BJ (cell line): ENCODE measurements at regions not wholly inside any gene's neighbourhood (a gene's known extent, or its start where the extent isn't known, plus 50 kb on each side); places are given as distances from the start of the nearest gene placed in this dataset.
"Not testable (repeated sequence)": the region's sequence is repeated elsewhere in the genome, so short reads cannot be mapped to it uniquely, and the experiment has no call there.

Experiments
- CTCF ChIA-PET: fragments of 350-600 bp; formaldehyde crosslinking; extraction: SDS; loops from one replicate; lab custom pipeline; 2021; ENCODE audit warnings: antibody characterized with exemption, inconsistent platforms; lab: Yijun Ruan, JAX
- POLR2A ChIA-PET: fragments of 300-600 bp; sonication (Branson Sonifier 250); formaldehyde crosslinking; extraction: SDS; loops from one replicate; lab custom pipeline; 2021; ENCODE audit warnings: antibody characterized with exemption; lab: Charles Lee
- DNase-seq: peaks from one replicate; pipeline ENCODE4 v3.0.0-alpha.2; 2011; ENCODE audit warnings: low read depth
- H3K27me3 ChIP-seq: 2 replicates; pipeline ENCODE4 v1.6.0; 2011; ENCODE audit warnings: low read length; ENCODE audit not compliant: control insufficient read depth, insufficient read depth
- H3K36me3 ChIP-seq: 2 replicates; pipeline ENCODE4 v1.5.1; 2011; ENCODE audit warnings: low read length; ENCODE audit not compliant: control insufficient read depth, insufficient read depth
- H3K4me3 ChIP-seq: 2 replicates; pipeline ENCODE4 v1.5.1; 2011; ENCODE audit warnings: low read depth, mild to moderate bottlenecking, control low read depth, low read length
- TF ChIP-seq, protein P1 (sequence below): IDR thresholded peaks from 2 replicates; pipeline ENCODE4 v1.5.1; 2011; ENCODE audit warnings: low read depth, mild to moderate bottlenecking, control low read depth, inconsistent platforms, low read length, moderate library complexity; ENCODE audit not compliant: insufficient read depth

DNA sequence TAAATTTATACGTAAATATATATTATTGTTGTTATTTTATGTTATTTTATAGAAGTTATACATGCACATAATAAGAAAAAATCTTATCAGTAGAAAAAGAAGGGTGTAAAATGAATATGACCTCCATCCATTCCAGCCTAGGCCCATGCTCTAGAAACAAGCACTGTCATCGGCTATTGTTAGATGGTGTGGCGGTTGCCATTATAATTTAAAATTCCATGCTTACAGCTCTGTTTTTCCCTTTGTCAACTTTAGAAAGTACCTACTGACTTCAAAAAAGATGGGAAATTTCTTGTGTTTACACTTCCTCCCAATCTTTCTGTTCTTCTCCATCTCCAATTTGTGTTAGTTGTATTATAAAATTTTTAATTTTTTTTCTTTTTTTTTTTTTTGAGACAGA lies 61.9 kb upstream of the RDX start:
- Histone ChIP-seq H3K4me3 (no peak overlapping the region), H3K36me3 (no peaks in the 10 kb centered on the region), H3K27me3 (peaks cover 1% of the 10 kb centered on the region; the same call in 1 of the 2 replicates)
- TF ChIP-seq, protein P1, sequence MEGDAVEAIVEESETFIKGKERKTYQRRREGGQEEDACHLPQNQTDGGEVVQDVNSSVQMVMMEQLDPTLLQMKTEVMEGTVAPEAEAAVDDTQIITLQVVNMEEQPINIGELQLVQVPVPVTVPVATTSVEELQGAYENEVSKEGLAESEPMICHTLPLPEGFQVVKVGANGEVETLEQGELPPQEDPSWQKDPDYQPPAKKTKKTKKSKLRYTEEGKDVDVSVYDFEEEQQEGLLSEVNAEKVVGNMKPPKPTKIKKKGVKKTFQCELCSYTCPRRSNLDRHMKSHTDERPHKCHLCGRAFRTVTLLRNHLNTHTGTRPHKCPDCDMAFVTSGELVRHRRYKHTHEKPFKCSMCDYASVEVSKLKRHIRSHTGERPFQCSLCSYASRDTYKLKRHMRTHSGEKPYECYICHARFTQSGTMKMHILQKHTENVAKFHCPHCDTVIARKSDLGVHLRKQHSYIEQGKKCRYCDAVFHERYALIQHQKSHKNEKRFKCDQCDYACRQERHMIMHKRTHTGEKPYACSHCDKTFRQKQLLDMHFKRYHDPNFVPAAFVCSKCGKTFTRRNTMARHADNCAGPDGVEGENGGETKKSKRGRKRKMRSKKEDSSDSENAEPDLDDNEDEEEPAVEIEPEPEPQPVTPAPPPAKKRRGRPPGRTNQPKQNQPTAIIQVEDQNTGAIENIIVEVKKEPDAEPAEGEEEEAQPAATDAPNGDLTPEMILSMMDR = no peak
- POLR2A ChIA-PET = interaction anchor here (0.6 kb wide), 1 partner anchor 130 kb away, joined by 10 read pairs; no protein-coding TSS in a partner anchor
- CTCF ChIA-PET = interaction anchor here (0.7 kb wide), 1 partner anchor 157 kb away, joined by 3 read pairs; no protein-coding TSS in a partner anchor
- DNase-seq = no peak

DNA sequence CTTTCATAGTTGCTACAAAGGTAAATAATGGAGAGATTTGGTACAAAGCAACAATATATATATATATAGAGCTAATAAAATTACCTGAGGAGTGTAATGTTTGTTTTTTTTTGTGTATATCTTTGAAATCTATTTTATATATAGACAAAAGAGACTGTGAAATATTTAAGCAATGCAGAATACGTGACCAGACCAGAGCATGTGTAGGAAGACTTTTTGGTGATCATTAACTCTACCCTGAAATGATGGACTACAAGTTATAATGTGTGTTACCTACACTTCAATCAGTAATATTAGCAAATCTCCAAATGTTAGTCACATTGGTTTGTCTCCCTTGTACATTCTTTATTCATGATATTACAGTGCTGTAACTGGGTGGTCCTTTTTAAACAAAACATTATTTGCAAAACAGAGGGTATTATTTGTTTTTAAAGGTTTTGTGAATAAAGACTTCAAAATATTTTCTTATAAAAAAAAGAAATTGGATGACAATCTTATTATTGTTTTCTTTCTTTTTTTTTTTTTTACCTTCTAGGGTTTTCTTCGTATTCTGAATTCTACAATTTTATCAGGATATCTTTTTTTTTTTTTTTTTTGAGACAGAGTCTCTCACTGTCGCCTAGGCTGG lies 64.5 kb upstream of the RDX start:
- H3K36me3 ChIP-seq, CTCF ChIA-PET, H3K27me3 ChIP-seq, DNase-seq, H3K4me3 ChIP-seq: not testable (repeated sequence)
- POLR2A ChIA-PET = interaction anchor here (0.5 kb wide), 1 partner anchor 24 kb away, joined by 4 read pairs; no protein-coding TSS in a partner anchor

DNA sequence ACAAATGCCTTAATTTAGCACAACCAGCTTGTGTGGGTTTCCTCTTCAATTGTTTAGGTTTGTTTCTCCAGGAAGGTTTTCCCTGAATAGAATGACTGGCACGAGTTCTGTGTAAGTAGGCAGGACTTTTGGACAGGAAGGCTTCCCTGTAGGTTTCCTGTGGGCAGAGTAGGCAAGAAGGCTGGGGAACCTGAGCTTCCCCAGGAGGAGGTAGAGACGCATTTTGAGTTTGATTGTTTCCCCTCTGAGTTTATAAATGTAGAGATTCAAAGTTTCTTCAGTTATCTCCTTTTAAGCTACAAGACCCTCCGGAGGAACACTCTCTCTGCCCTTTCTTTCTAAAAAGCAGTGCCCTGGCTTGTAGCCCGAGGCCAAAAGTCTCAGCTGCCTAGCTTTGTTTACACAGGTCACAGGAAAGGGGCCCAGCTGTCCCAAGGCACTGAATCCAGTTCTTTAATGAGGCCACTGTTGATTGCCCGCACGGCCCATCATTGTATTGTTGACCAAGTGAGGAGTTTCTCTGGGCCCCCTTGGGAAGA lies 66.6 kb upstream of the RDX start:
- Histone ChIP-seq H3K4me3 (no peak overlapping the region), H3K27me3 (no peaks in the 10 kb centered on the region), H3K36me3 (no peaks in the 10 kb centered on the region)
- DNase-seq = no peak
- POLR2A ChIA-PET = no interaction called here
- TF ChIP-seq, protein P1 = no peak
- CTCF ChIA-PET = interaction anchor here (1.0 to 1.4 kb wide), 3 partner anchors 14 to 510 kb away, joined by 3 to 5 read pairs (median 4); no protein-coding TSS in a partner anchor

DNA sequence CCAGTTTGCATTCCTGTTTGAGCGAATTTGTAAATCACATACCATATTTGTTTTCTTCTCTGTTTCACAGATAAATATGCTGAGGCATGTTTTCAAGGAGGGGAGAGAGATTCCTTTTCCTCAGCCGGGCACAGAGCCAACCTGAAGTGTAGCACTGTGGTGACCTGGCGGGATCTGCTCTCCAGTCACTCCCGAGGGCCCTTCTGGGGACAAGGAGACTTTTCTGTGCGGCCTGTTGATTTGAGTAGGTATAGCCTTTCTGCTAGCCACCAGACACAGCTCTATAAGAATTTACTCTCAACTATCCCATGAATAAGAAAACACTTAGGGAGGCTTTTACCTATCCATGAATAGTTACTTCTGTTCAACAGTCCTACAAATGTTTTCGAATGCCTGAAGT lies 63.5 kb upstream of the FDX1 start:
- DNase-seq = no peak

DNA sequence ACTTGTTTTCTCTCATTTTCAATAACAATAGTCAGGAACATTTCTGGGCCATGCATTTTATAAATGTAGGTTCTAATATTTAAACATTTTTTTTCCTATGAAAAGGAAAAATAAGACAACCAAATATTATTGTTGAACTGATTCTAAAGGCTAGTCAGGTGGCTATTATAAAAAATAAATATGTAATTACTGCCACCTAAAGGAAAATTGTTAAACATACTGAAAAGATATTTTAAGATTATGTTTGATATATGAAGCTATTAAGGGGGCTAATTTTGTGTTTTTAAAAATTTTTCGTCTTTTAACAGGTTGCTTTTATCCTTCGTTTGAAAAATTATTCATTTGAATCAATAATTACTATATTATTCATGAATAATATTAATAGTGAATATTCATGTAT lies 62.2 kb upstream of the FDX1 start:
- DNase-seq = no peak
- no peak overlapping the region for H3K4me3 ChIP-seq
- TF ChIP-seq, protein P1 = no peak
- no peaks in the 10 kb centered on the region for H3K36me3 ChIP-seq
- CTCF ChIA-PET = interaction anchor here (0.6 to 2.6 kb wide), 4 partner anchors 9 to 236 kb away, joined by 3 to 15 read pairs (median 4); no protein-coding TSS in a partner anchor
- no peaks in the 10 kb centered on the region for H3K27me3 ChIP-seq
- POLR2A ChIA-PET = no interaction called here

More for the DNA sequence above, 63.5 kb upstream of the FDX1 start:
- H3K36me3 ChIP-seq = no peaks in the 10 kb centered on the region
- ChIA-PET POLR2A (no interaction called here), CTCF (interaction anchor here (1.0 to 1.1 kb wide), 2 partner anchors 8 to 37 kb away, joined by 3 read pairs; no protein-coding TSS in a partner anchor)
- no peak overlapping the region for H3K4me3 ChIP-seq
- H3K27me3 ChIP-seq = no peaks in the 10 kb centered on the region
- TF ChIP-seq, protein P1 = no peak
